K562 (cell line): ENCODE measurements at regions not wholly inside any gene's neighbourhood (a gene's known extent, or its start where the extent isn't known, plus 50 kb on each side); places are given as distances from the start of the nearest gene placed in this dataset.

Source experiments
- EZH2 ChIP-seq: IDR thresholded peaks from 2 replicates; pipeline ENCODE4 v1.6.1; 2012; ENCODE audit warnings: low read depth, mild to moderate bottlenecking, inconsistent platforms, low read length, borderline replicate concordance
- MCM2 ChIP-seq: fragments of 450-650 bp; IDR thresholded peaks from 2 replicates; pipeline ENCODE4 v1.6.1; 2017; ENCODE audit warnings: low read depth, mild to moderate bottlenecking
- SIN3B ChIP-seq: fragments of 450-650 bp; IDR thresholded peaks from 2 replicates; pipeline ENCODE4 v1.6.1; 2017; ENCODE audit warnings: low read depth, mild to moderate bottlenecking, moderate library complexity
- SMAD4 ChIP-seq: fragments of 250-450 bp; sonication (Bioruptor Pico); conservative IDR thresholded peaks from 2 replicates; pipeline ENCODE4 v1.8.0; 2021; ENCODE audit warnings: inconsistent platforms, mild to moderate bottlenecking, moderate library complexity
- SMARCA4 ChIP-seq: fragments of 450-650 bp; IDR thresholded peaks from 2 replicates; pipeline ENCODE4 v1.6.1; 2016
- TARDBP ChIP-seq: fragments of 450-650 bp; IDR thresholded peaks from 2 replicates; pipeline ENCODE4 v1.6.1; 2016
- TEAD1 ChIP-seq, 2 experiments: fragments of 450-650 bp in 1 of 2; sonication (generic) in 1 of 2; formaldehyde crosslinking; IDR thresholded peaks; 2 replicates each; pipeline versions ENCODE4 v1.4.0 to v1.8.0; 2020 to 2022; ENCODE audit warnings: mild to moderate bottlenecking in 2 of 2, missing genetic modification reagents in 1 of 2
- TF ChIP-seq, protein P1 (sequence below): sonication (generic); formaldehyde crosslinking; IDR thresholded peaks from 2 replicates; pipeline ENCODE4 v1.8.0; 2023; ENCODE audit warnings: mild to moderate bottlenecking, missing genetic modification reagents

DNA sequence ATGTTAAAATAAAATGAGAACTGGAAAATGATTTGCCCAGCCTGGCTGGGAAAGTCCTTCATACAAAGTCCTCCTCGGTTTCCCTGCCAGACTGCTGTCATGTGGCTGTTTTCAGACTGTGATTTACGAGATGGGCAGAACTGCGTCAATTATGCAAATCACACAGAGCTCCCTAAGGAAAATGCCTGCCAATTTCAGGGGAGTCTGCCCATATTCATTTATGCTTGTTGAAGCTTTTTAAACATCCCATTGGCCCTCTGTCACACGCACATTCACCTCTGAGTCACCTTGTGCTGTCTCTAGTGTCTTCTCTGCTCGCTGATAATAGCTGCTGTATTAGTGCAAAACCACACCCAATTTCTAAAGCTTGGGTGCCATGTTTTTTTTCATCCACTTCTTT is 81.7 kb upstream of the FAM20A start:
- TF ChIP-seq MCM2 (no peak), TEAD1 (CRISPR knock-in tag; IDR thresholded peaks at IDR 0.05) (no peak), SMARCA4 (no peak), SMAD4 (CRISPR knock-in tag) (no peak), TARDBP (no peak), SIN3B (no peak), EZH2 (no peak)
- TF ChIP-seq, protein P1, sequence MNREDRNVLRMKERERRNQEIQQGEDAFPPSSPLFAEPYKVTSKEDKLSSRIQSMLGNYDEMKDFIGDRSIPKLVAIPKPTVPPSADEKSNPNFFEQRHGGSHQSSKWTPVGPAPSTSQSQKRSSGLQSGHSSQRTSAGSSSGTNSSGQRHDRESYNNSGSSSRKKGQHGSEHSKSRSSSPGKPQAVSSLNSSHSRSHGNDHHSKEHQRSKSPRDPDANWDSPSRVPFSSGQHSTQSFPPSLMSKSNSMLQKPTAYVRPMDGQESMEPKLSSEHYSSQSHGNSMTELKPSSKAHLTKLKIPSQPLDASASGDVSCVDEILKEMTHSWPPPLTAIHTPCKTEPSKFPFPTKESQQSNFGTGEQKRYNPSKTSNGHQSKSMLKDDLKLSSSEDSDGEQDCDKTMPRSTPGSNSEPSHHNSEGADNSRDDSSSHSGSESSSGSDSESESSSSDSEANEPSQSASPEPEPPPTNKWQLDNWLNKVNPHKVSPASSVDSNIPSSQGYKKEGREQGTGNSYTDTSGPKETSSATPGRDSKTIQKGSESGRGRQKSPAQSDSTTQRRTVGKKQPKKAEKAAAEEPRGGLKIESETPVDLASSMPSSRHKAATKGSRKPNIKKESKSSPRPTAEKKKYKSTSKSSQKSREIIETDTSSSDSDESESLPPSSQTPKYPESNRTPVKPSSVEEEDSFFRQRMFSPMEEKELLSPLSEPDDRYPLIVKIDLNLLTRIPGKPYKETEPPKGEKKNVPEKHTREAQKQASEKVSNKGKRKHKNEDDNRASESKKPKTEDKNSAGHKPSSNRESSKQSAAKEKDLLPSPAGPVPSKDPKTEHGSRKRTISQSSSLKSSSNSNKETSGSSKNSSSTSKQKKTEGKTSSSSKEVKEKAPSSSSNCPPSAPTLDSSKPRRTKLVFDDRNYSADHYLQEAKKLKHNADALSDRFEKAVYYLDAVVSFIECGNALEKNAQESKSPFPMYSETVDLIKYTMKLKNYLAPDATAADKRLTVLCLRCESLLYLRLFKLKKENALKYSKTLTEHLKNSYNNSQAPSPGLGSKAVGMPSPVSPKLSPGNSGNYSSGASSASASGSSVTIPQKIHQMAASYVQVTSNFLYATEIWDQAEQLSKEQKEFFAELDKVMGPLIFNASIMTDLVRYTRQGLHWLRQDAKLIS (CRISPR knock-in tag) = no peak
